ACC112 (cell line): ENCODE measurements at regions not wholly inside any gene's neighbourhood (a gene's known extent, or its start where the extent isn't known, plus 50 kb on each side); places are given as distances from the start of the nearest gene placed in this dataset.
"Not testable (repeated sequence)": the region's sequence is repeated elsewhere in the genome, so short reads cannot be mapped to it uniquely, and the experiment has no call there.

ENCODE experiments used
- H2AFZ ChIP-seq: fragments of 200-600 bp; sonication (generic); one replicate; pipeline ENCODE4 v1.6.0; 2017; ENCODE audit warnings: antibody characterized with exemption, low read length; ENCODE audit not compliant: unreplicated experiment
- H3K27ac ChIP-seq: fragments of 200-600 bp; sonication (generic); 2 replicates; pipeline ENCODE4 v1.5.1; 2014; ENCODE audit warnings: low read depth, mild to moderate bottlenecking, antibody characterized with exemption, low read length, moderate library complexity
- H3K27me3 ChIP-seq: fragments of 200-600 bp; sonication (generic); 2 replicates; pipeline ENCODE4 v1.6.1; 2014; ENCODE audit warnings: mild to moderate bottlenecking, antibody characterized with exemption, low read length, moderate library complexity, mixed read lengths; ENCODE audit not compliant: insufficient read depth
- H3K36me3 ChIP-seq: fragments of 200-600 bp; sonication (generic); 2 replicates; pipeline ENCODE4 v1.6.1; 2016; ENCODE audit warnings: mild to moderate bottlenecking, antibody characterized with exemption, low read length, moderate library complexity, mixed read lengths; ENCODE audit not compliant: insufficient read depth
- H3K4me1 ChIP-seq: fragments of 200-600 bp; sonication (generic); one replicate; pipeline ENCODE4 v1.6.1; 2016; ENCODE audit warnings: low read length, mixed read lengths; ENCODE audit not compliant: insufficient read depth, unreplicated experiment, control insufficient read depth
- H3K4me3 ChIP-seq: fragments of 200-600 bp; sonication (generic); 2 replicates; pipeline ENCODE4 v1.5.1; 2014; ENCODE audit warnings: mild to moderate bottlenecking, low read depth, low read length
- H3K79me2 ChIP-seq: fragments of 200-600 bp; sonication (generic); one replicate; pipeline ENCODE4 v1.6.0; 2016; ENCODE audit warnings: low read length; ENCODE audit not compliant: control insufficient read depth, unreplicated experiment, insufficient read depth

DNA sequence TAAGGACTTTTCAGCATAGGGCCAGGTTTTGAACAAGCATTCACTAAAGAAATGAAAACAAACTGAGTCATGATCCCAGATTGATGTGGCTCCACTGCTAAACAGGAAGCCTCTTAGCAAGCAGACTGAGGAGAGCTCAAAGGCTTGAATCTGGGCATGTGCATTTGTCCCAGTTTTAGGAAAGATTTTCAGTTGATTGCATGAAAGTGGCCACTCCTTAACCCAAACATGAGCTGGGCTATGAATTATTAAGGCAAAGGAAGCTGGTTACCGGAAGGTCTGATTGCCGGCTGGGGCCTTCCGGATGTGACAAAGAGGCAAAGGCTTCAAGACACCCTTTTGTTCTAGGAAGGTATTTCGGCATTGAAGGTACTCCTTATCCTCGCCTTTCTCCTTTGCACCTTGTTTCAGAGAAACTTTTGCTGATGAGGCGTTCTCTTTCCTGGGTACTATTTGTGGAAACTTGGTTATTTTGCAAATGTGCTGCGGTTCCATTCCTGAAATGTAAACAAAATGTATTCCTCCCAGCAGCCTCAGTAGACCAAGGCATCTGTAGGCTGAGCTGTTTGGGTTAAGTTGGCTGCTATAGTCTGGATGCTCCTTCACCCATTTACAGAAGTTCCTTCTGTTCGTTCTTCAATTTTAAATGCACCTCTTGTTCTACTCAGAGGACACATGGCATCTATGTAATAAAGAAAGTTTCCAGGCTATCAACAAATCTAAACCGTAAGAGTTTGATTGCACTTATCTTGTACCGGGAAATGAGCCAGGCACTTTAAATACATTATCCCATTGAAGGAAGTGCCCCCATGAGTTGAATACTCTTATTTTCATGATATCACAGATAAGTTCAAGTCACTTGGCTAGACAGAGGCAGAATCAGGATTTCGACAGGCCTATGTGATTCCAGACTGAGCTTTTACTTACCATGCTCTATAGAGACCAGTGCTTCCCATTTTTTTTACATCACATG lies 115.6 kb upstream of the METAP2 start:
- Histone ChIP-seq H3K4me1 (peaks cover 11% of the 10 kb centered on the region), H3K4me3 (no peak overlapping the region), H3K27ac (no peak overlapping the region)

DNA sequence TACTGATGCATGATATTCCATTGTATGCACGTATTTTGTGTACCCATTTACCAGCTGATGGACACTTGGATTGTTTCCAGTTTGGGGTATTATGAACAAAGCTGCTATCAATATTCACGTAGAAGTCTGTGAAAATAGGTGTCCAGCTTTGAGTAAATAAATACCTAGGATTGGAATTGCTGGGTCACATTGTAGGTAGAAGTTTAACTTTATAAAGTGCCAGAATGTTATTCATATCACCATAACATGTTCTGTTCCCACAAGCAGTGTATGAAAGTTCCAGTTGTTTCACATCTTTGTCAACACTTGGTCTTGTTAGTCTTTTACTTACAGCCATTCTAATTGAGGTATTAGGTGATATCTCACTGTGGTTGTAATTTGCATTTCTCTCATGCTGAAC lies 108.0 kb upstream of the METAP2 start:
- no peak overlapping the region for H3K27ac ChIP-seq
- H3K36me3 ChIP-seq, result no peaks in the 10 kb centered on the region
- H2AFZ ChIP-seq, result no peak overlapping the region
- H3K79me2 ChIP-seq, result no peaks in the 10 kb centered on the region
- H3K27me3 ChIP-seq, result no peaks in the 10 kb centered on the region
- no peaks in the 10 kb centered on the region for H3K4me1 ChIP-seq
- H3K4me3 ChIP-seq, result no peak overlapping the region

More for the DNA sequence above, 115.6 kb upstream of the METAP2 start:
- Histone ChIP-seq H2AFZ (peak overlapping the region; percentile 13), H3K79me2 (no peaks in the 10 kb centered on the region), H3K27me3 (no peaks in the 10 kb centered on the region; the same call in 1 of the 2 replicates), H3K36me3 (no peaks in the 10 kb centered on the region)

DNA sequence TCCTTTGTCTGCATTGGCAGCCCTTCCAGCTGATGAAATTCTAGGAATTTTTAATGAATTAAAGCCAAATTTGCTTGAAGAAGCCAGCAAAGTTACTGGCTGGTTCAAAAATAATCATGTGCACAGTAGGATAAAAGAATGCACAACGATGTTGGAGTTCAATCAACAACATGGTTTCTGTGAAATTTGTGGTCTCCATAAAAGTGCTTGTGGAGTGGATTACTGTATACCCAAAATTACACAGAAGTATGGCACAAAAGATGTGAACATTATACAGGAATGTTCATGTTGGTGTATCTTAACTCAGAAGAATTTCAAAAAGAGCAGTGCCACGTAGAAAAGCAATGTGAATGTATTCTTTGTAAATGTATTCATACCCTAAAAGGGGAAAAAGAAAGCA lies 105.0 kb upstream of the METAP2 start:
- no peak overlapping the region for H2AFZ ChIP-seq
- H3K27ac ChIP-seq, result no peak overlapping the region
- H3K4me1 ChIP-seq, result no peaks in the 10 kb centered on the region
- H3K27me3 ChIP-seq, result no peaks in the 10 kb centered on the region
- no peaks in the 10 kb centered on the region for H3K79me2 ChIP-seq
- no peaks in the 10 kb centered on the region for H3K36me3 ChIP-seq
- H3K4me3 ChIP-seq, result no peak overlapping the region

- H3K4me1 ChIP-seq, result no peaks in the 10 kb centered on the region
- H3K27ac ChIP-seq, result no peak overlapping the region
- no peaks in the 10 kb centered on the region for H3K79me2 ChIP-seq
- no peaks in the 10 kb centered on the region for H3K27me3 ChIP-seq
- H3K4me3 ChIP-seq, result no peak overlapping the region
- H2AFZ ChIP-seq, result no peak overlapping the region
- H3K36me3 ChIP-seq, result no peaks in the 10 kb centered on the region
These were observed 102.4 kb upstream of the METAP2 start for GRCh38 chr12:95371571-95371970.

GRCh38 chr12:95379481-95379880 lies 94.5 kb upstream of the METAP2 start:
- not testable (repeated sequence) for H3K27me3 ChIP-seq, H2AFZ ChIP-seq, H3K4me3 ChIP-seq, H3K36me3 ChIP-seq, H3K27ac ChIP-seq, H3K79me2 ChIP-seq
- H3K4me1 ChIP-seq, result peaks cover 16% of the 10 kb centered on the region

- H3K4me3 ChIP-seq, H2AFZ ChIP-seq, H3K27me3 ChIP-seq, H3K79me2 ChIP-seq, H3K36me3 ChIP-seq, H3K27ac ChIP-seq: not testable (repeated sequence)
- peaks cover 22% of the 10 kb centered on the region for H3K4me1 ChIP-seq
These were observed 93.6 kb upstream of the METAP2 start for GRCh38 chr12:95380334-95380733.

GRCh38 chr12:95380997-95381786 lies 92.8 kb upstream of the METAP2 start:
- H3K27me3 ChIP-seq, result no peaks in the 10 kb centered on the region
- H3K27ac ChIP-seq, result no peak overlapping the region
- H2AFZ ChIP-seq, result no peak overlapping the region
- H3K36me3 ChIP-seq, result no peaks in the 10 kb centered on the region
- no peak overlapping the region for H3K4me3 ChIP-seq
- peaks cover 26% of the 10 kb centered on the region for H3K4me1 ChIP-seq
- H3K79me2 ChIP-seq, result no peaks in the 10 kb centered on the region

- Histone ChIP-seq H3K4me3 (peak overlapping the region; percentile 32), H2AFZ (peak overlapping the region; percentile 75), H3K4me1 (peaks cover 26% of the 10 kb centered on the region)
- H3K27me3 ChIP-seq, H3K27ac ChIP-seq, H3K79me2 ChIP-seq, H3K36me3 ChIP-seq: not testable (repeated sequence)
These were observed 90.0 kb upstream of the METAP2 start for GRCh38 chr12:95383920-95384319.

DNA sequence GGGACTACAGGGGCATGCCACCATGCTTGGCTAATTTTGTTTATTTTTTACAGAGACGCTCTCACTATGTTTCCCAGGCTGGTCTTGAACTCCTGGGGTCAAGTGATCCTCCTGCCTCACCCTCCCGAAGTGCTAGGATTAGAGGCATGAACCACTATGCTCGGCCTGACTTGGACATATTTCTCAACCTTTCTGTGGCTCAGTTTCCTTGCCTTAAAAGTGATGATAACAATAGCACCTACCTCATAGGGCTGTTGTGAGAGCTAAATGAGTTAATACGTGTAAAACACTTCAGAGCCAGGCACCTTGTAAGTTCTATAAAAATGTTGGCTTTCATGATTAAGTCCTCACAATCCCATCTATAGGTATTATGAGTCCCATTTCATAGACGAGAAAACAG lies 89.2 kb upstream of the METAP2 start:
- Histone ChIP-seq H3K79me2 (no peaks in the 10 kb centered on the region), H3K4me3 (peak overlapping the region; percentile 78), H3K27ac (no peak overlapping the region), H3K27me3 (0 out of 2 replicates have a peak, but pooled peaks cover under 1% of the 10 kb centered on the region), H2AFZ (peak overlapping the region; percentile 96), H3K36me3 (no peaks in the 10 kb centered on the region), H3K4me1 (peaks cover 26% of the 10 kb centered on the region)

DNA sequence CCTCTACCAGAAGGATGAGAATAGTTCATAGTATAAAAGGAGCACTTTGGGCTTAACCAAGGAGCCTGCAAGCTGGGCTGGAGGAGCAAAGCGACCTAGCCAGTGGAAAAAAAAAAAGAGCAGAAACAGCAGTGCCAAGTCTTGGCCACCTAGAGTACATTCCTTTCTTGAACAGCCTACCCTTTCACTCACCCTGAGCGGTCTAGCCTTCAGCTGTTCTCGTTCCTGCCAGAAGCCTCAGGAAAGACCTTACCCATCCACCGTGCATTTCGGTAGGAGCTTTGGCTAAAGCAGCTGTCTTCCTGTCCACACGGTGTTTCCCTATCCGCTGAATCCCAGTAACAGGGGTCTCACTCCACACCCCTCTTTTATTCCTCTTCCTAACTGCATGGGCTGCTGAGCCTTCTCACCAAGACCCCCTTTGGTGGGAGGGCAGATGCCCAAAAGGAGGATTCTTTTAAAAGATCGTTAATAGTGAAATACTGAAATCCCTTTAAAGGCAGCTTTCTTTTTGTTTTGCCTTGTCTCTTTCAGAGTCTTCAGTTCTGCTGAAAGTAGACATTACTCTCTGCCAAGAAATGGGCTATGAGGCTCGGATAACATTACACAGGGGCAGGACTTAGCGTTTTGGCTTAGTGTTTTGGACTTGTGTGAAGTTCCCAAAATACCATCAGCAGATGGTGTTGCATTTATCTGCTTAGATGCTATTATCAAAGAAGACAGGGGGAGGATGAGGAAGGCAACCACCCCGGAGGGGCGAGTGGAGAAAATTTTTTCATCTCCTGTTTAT lies 88.5 kb upstream of the METAP2 start:
- Histone ChIP-seq H3K27me3 (peaks cover 5% of the 10 kb centered on the region; the same call in 1 of the 2 replicates), H3K4me3 (peak overlapping the region; percentile 78), H3K79me2 (no peaks in the 10 kb centered on the region), H3K36me3 (no peaks in the 10 kb centered on the region), H3K27ac (no peak overlapping the region), H2AFZ (peak overlapping the region; percentile 96), H3K4me1 (peaks cover 26% of the 10 kb centered on the region)
